ENCODE measurements at regions not wholly inside any gene's neighbourhood (a gene's known extent, or its start where the extent isn't known, plus 50 kb on each side); places are given as distances from the start of the nearest gene placed in this dataset.
"Not testable (repeated sequence)": the region's sequence is repeated elsewhere in the genome, so short reads cannot be mapped to it uniquely, and the experiment has no call there.

- no peak overlapping the region for H3K27ac ChIP-seq
- H3K4me3 ChIP-seq (ENCODE audit: low read depth, low read length) = no peak overlapping the region
- H3K27me3 ChIP-seq (replicated peaks) = no peaks in the 10 kb centered on the region
- no peaks in the 10 kb centered on the region for H3K36me3 ChIP-seq (replicated peaks)
- in situ Hi-C loops (cut with HindIII; ENCODE audit: low pct_ligation_motif_present, low sequenced_read_pairs) = no loop called here
- no peak for DNase-seq
- TF ChIP-seq CTCF (IDR thresholded peaks at IDR 0.05; ENCODE audit: low read depth, low read length, missing control alignments) = no peak
Observed at GRCh38 chr2:42999391-42999841, 207.0 kb upstream of the HAAO start.

- TF ChIP-seq CTCF (IDR thresholded peaks at IDR 0.05; ENCODE audit: low read depth, low read length, missing control alignments) = no peak
- Histone ChIP-seq H3K4me3 (ENCODE audit: low read depth, low read length) (no peak overlapping the region), H3K36me3 (replicated peaks) (no peaks in the 10 kb centered on the region), H3K27ac (no peak overlapping the region), H3K27me3 (replicated peaks) (no peaks in the 10 kb centered on the region)
- in situ Hi-C loops (cut with HindIII; ENCODE audit: low pct_ligation_motif_present, low sequenced_read_pairs) = no loop called here
- no peak for DNase-seq
Observed at GRCh38 chr2:42998721-42999120, 206.3 kb upstream of the HAAO start.

GRCh38 chr2:42996528-42996927 lies 204.1 kb upstream of the HAAO start:
- DNase-seq = no peak
- Histone ChIP-seq H3K36me3 (replicated peaks) (no peaks in the 10 kb centered on the region), H3K4me3 (ENCODE audit: low read depth, low read length) (no peak overlapping the region), H3K27ac (no peak overlapping the region), H3K27me3 (replicated peaks) (no peaks in the 10 kb centered on the region)
- TF ChIP-seq CTCF (IDR thresholded peaks at IDR 0.05; ENCODE audit: low read depth, low read length, missing control alignments) = no peak
- in situ Hi-C loops (cut with HindIII; ENCODE audit: low pct_ligation_motif_present, low sequenced_read_pairs) = no loop called here

- no peak overlapping the region for H3K4me3 ChIP-seq (ENCODE audit: low read depth, low read length)
- H3K36me3 ChIP-seq (replicated peaks) = no peaks in the 10 kb centered on the region
- DNase-seq = no peak
- no peak for TF ChIP-seq CTCF (IDR thresholded peaks at IDR 0.05; ENCODE audit: low read depth, low read length, missing control alignments)
- in situ Hi-C loops (cut with HindIII; ENCODE audit: low pct_ligation_motif_present, low sequenced_read_pairs) = no loop called here
- no peaks in the 10 kb centered on the region for H3K27me3 ChIP-seq (replicated peaks)
- no peak overlapping the region for H3K27ac ChIP-seq
Observed at GRCh38 chr2:42995752-42996422, 203.5 kb upstream of the HAAO start.

GRCh38 chr2:42989283-42990081 lies 197.1 kb upstream of the HAAO start:
- DNase-seq; H3K27me3 ChIP-seq (replicated peaks); in situ Hi-C loops (cut with HindIII; ENCODE audit: low pct_ligation_motif_present, low sequenced_read_pairs); H3K27ac ChIP-seq; H3K36me3 ChIP-seq (replicated peaks); H3K4me3 ChIP-seq (ENCODE audit: low read depth, low read length): not testable (repeated sequence)

GRCh38 chr2:42988055-42988454 lies 195.7 kb upstream of the HAAO start:
- H3K4me3 ChIP-seq (ENCODE audit: low read depth, low read length); DNase-seq; H3K27me3 ChIP-seq (replicated peaks); H3K36me3 ChIP-seq (replicated peaks); in situ Hi-C loops (cut with HindIII; ENCODE audit: low pct_ligation_motif_present, low sequenced_read_pairs); H3K27ac ChIP-seq: not testable (repeated sequence)
